Astrocyte (in vitro differentiated cells and primary cell): ENCODE measurements at regions not wholly inside any gene's neighbourhood (a gene's known extent, or its start where the extent isn't known, plus 50 kb on each side); places are given as distances from the start of the nearest gene placed in this dataset.

Experiments
- DNase-seq: peaks from one replicate; pipeline ENCODE4 v3.0.0-alpha.2; 2010; ENCODE audit warnings: low read depth
- FAIRE-seq: peaks from 2 replicates; lab custom pipeline; 2011; peaks lifted over from hg19 to GRCh38; lab: Jason Lieb, UNC
- H2AFZ ChIP-seq: 2 replicates; pipeline ENCODE4 v1.6.0; 2012; ENCODE audit warnings: low read depth, low read length, inconsistent platforms
- H3K27ac ChIP-seq: 2 replicates; pipeline ENCODE4 v1.5.1; 2011; ENCODE audit warnings: low read depth, low read length, inconsistent platforms
- H3K27me3 ChIP-seq: 2 replicates; pipeline ENCODE4 v1.6.0; 2011; ENCODE audit warnings: low read length, inconsistent platforms; ENCODE audit not compliant: insufficient read depth
- H3K36me3 ChIP-seq: 2 replicates; pipeline ENCODE4 v1.5.1; 2011; ENCODE audit warnings: low read length, inconsistent platforms; ENCODE audit not compliant: insufficient read depth
- H3K4me1 ChIP-seq: 2 replicates; pipeline ENCODE4 v1.5.1; 2011; ENCODE audit warnings: low read length, inconsistent platforms; ENCODE audit not compliant: insufficient read depth
- H3K4me2 ChIP-seq: 2 replicates; pipeline ENCODE4 v1.6.0; 2012; ENCODE audit warnings: low read length, inconsistent platforms
- H3K4me3 ChIP-seq: 2 replicates; pipeline ENCODE4 v1.5.1; 2011; ENCODE audit warnings: low read depth, mild to moderate bottlenecking, low read length, inconsistent platforms; ENCODE audit not compliant: insufficient read depth
- H3K79me2 ChIP-seq: 2 replicates; pipeline ENCODE4 v1.6.0; 2012; ENCODE audit warnings: mild to moderate bottlenecking, low read length, inconsistent platforms; ENCODE audit not compliant: insufficient read depth
- H3K9ac ChIP-seq: 2 replicates; pipeline ENCODE4 v1.6.0; 2012; ENCODE audit warnings: mild to moderate bottlenecking, low read length, inconsistent platforms
- H3K9me3 ChIP-seq: 2 replicates; pipeline ENCODE4 v1.5.1; 2012; ENCODE audit warnings: low read depth, mild to moderate bottlenecking, low read length, inconsistent platforms; ENCODE audit not compliant: insufficient read depth
- H4K20me1 ChIP-seq: 2 replicates; pipeline ENCODE4 v1.6.0; 2012; ENCODE audit warnings: low read length, inconsistent platforms; ENCODE audit not compliant: insufficient read depth
- H3K27ac Mint-ChIP-seq: one replicate; pipeline ENCODE4 v1.8.0; 2021; ENCODE audit warnings: mild to moderate bottlenecking, mixed read lengths; ENCODE audit not compliant: unreplicated experiment
- H3K27me3 Mint-ChIP-seq: one replicate; pipeline ENCODE4 v1.8.0; 2021; ENCODE audit warnings: low read depth, mixed read lengths; ENCODE audit not compliant: unreplicated experiment
- H3K36me3 Mint-ChIP-seq: one replicate; pipeline ENCODE4 v1.8.0; 2021; ENCODE audit warnings: low read depth, mixed read lengths; ENCODE audit not compliant: unreplicated experiment
- H3K4me1 Mint-ChIP-seq: one replicate; pipeline ENCODE4 v1.8.0; 2021; ENCODE audit warnings: low read depth, mixed read lengths; ENCODE audit not compliant: unreplicated experiment
- H3K4me3 Mint-ChIP-seq: one replicate; pipeline ENCODE4 v1.8.0; 2021; ENCODE audit warnings: mild to moderate bottlenecking, moderate library complexity, mixed read lengths; ENCODE audit not compliant: unreplicated experiment
- H3K9me3 Mint-ChIP-seq: one replicate; pipeline ENCODE4 v1.8.0; 2021; ENCODE audit warnings: mild to moderate bottlenecking, mixed read lengths; ENCODE audit not compliant: unreplicated experiment
- CTCF ChIP-seq: IDR thresholded peaks from 2 replicates; pipeline ENCODE4 v1.5.1; 2011; ENCODE audit warnings: low read depth, mild to moderate bottlenecking, inconsistent platforms, low read length, moderate library complexity; ENCODE audit not compliant: insufficient read depth
- EZH2 ChIP-seq: IDR thresholded peaks from 2 replicates; pipeline ENCODE4 v1.6.1; 2012; ENCODE audit warnings: mild to moderate bottlenecking, low read length, inconsistent platforms; ENCODE audit not compliant: insufficient read depth

GRCh38 chr6:84551797-84552196, 212.6 kb downstream of the TBX18 start:
- Histone ChIP-seq H2AFZ (no peak overlapping the region), H3K4me1 (peaks cover 6% of the 10 kb centered on the region), H3K79me2 (no peaks in the 10 kb centered on the region), H3K9ac (no peak overlapping the region), H4K20me1 (no peaks in the 10 kb centered on the region), H3K36me3 (no peaks in the 10 kb centered on the region), H3K27ac (no peak overlapping the region), H3K9me3 (no peaks in the 10 kb centered on the region), H3K4me3 (no peak overlapping the region), H3K4me2 (no peak overlapping the region), H3K27me3 (no peaks in the 10 kb centered on the region)
- Mint-ChIP-seq H3K27ac (no peak overlapping the region), H3K36me3 (peaks cover 4% of the 10 kb centered on the region), H3K4me3 (no peak overlapping the region), H3K27me3 (no peaks in the 10 kb centered on the region), H3K4me1 (peaks cover 11% of the 10 kb centered on the region), H3K9me3 (no peaks in the 10 kb centered on the region)
- no peak for DNase-seq
- no peak for FAIRE-seq
- TF ChIP-seq CTCF (no peak), EZH2 (no peak)

- Mint-ChIP-seq H3K4me1 (peaks cover 20% of the 10 kb centered on the region), H3K27me3 (no peaks in the 10 kb centered on the region), H3K4me3 (no peak overlapping the region), H3K36me3 (peaks cover 4% of the 10 kb centered on the region), H3K9me3 (no peaks in the 10 kb centered on the region), H3K27ac (no peak overlapping the region)
- Histone ChIP-seq H3K27ac (no peak overlapping the region), H2AFZ (no peak overlapping the region), H3K36me3 (no peaks in the 10 kb centered on the region), H3K4me2 (no peak overlapping the region), H3K27me3 (no peaks in the 10 kb centered on the region), H3K79me2 (no peaks in the 10 kb centered on the region), H3K9ac (no peak overlapping the region), H3K9me3 (no peaks in the 10 kb centered on the region), H3K4me3 (no peak overlapping the region), H3K4me1 (peaks cover 11% of the 10 kb centered on the region), H4K20me1 (no peaks in the 10 kb centered on the region)
- TF ChIP-seq EZH2 = no peak
- peak; percentile 13 for TF ChIP-seq CTCF
- DNase-seq = no peak
- FAIRE-seq = no peak
Observed at GRCh38 chr6:84549917-84550316, 214.5 kb downstream of the TBX18 start.

DNA sequence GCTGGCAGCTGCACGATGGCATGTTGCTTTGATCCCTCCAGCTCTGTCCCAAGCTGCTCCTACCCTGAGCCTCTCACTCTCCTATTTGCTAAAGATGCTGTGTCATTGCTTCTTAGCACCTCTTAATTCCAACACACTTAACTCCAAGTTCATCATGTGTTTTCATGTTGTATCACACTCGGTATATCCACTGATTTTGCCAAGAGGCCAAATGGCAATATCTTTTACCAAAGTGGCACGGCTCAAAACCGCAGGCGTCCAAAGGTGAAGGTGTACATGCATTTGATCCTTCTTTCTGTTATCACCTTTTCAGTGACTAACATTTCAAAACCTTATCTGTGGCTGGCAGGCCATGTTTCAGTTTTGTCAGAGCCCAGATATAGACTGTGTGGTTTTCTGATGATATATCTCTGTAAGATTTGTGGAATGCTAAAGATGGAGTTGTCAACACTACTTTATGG, 217.0 kb downstream of the TBX18 start:
- Mint-ChIP-seq H3K27me3 (no peaks in the 10 kb centered on the region), H3K9me3 (peaks cover 4% of the 10 kb centered on the region), H3K4me1 (peaks cover 20% of the 10 kb centered on the region), H3K27ac (peak overlapping the region; percentile 80), H3K36me3 (peaks cover 1% of the 10 kb centered on the region), H3K4me3 (no peak overlapping the region)
- no peak overlapping the region for H3K9ac ChIP-seq
- H3K4me2 ChIP-seq = peak overlapping the region; percentile 9
- H4K20me1 ChIP-seq = no peaks in the 10 kb centered on the region
- H3K79me2 ChIP-seq = no peaks in the 10 kb centered on the region
- H3K4me3 ChIP-seq = no peak overlapping the region
- no peak overlapping the region for H3K27ac ChIP-seq
- H3K36me3 ChIP-seq = no peaks in the 10 kb centered on the region
- FAIRE-seq (no peak), DNase-seq (peak; percentile 58)
- no peak for TF ChIP-seq EZH2
- no peak for TF ChIP-seq CTCF
- H3K9me3 ChIP-seq = no peaks in the 10 kb centered on the region
- H3K4me1 ChIP-seq = peaks cover 11% of the 10 kb centered on the region
- H3K27me3 ChIP-seq = no peaks in the 10 kb centered on the region
- H2AFZ ChIP-seq = no peak overlapping the region
